DND-41 (cell line): ENCODE measurements at regions not wholly inside any gene's neighbourhood (a gene's known extent, or its start where the extent isn't known, plus 50 kb on each side); places are given as distances from the start of the nearest gene placed in this dataset.

Experiments
- EZH2 ChIP-seq: IDR thresholded peaks from 3 replicates; pipeline ENCODE4 v1.6.1; 2012; ENCODE audit warnings: borderline replicate concordance, low read depth, mild to moderate bottlenecking, moderate library complexity, low read length, inconsistent platforms; ENCODE audit not compliant: severe bottlenecking
- TF ChIP-seq, protein P1 (sequence below): IDR thresholded peaks from 2 replicates; pipeline ENCODE4 v1.5.1; 2012; ENCODE audit warnings: borderline replicate concordance, low read length, moderate library complexity, mild to moderate bottlenecking; ENCODE audit not compliant: poor library complexity, severe bottlenecking; ENCODE audit errors: extremely low read depth

DNA sequence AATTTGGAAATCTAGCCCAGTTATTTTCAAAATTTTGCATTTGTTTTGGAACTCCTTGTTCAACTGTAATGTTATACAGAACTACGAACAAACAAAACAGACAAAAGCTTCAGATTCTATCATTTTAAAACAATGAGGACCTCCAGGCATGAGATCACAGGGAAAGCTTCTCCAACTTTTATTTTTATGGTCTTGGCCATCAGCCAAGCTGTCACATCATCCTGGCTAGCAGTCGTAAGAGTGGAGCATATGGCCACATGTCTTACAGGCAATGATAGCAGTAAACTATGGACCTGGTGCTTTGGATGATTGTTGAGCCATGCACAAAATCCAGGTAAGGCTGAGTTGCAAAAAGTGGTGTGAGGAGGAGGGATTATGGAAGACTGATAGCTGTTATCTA lies 299.6 kb downstream of the LMX1A start:
- no peak for TF ChIP-seq EZH2
- TF ChIP-seq, protein P1, sequence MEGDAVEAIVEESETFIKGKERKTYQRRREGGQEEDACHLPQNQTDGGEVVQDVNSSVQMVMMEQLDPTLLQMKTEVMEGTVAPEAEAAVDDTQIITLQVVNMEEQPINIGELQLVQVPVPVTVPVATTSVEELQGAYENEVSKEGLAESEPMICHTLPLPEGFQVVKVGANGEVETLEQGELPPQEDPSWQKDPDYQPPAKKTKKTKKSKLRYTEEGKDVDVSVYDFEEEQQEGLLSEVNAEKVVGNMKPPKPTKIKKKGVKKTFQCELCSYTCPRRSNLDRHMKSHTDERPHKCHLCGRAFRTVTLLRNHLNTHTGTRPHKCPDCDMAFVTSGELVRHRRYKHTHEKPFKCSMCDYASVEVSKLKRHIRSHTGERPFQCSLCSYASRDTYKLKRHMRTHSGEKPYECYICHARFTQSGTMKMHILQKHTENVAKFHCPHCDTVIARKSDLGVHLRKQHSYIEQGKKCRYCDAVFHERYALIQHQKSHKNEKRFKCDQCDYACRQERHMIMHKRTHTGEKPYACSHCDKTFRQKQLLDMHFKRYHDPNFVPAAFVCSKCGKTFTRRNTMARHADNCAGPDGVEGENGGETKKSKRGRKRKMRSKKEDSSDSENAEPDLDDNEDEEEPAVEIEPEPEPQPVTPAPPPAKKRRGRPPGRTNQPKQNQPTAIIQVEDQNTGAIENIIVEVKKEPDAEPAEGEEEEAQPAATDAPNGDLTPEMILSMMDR = no peak
